ENCODE measurements at regions not wholly inside any gene's neighbourhood (a gene's known extent, or its start where the extent isn't known, plus 50 kb on each side); places are given as distances from the start of the nearest gene placed in this dataset.

GRCh38 chr3:168583977-168584376, 488.3 kb upstream of the GOLIM4 start:
- Histone ChIP-seq H4K20me1 (ENCODE audit: insufficient read depth) (no peaks in the 10 kb centered on the region), H3K4me3 (no peak overlapping the region), H3K4me1 (ENCODE audit: insufficient read depth) (no peaks in the 10 kb centered on the region), H3K79me2 (ENCODE audit: insufficient read depth) (no peaks in the 10 kb centered on the region), H3K27ac (no peak overlapping the region), H2AFZ (no peak overlapping the region), H3K9me3 (ENCODE audit: low read depth) (no peaks in the 10 kb centered on the region), H3K36me3 (ENCODE audit: low read depth) (no peaks in the 10 kb centered on the region), H3K9ac (no peak overlapping the region), H3K27me3 (replicated peaks; ENCODE audit: insufficient read depth) (no peaks in the 10 kb centered on the region; the same call in 1 of the 2 replicates), H3K9me2 (ENCODE audit: insufficient read depth) (no peaks in the 10 kb centered on the region), H3K4me2 (ENCODE audit: unreplicated experiment) (no peak overlapping the region), H3F3A (ENCODE audit: insufficient read depth) (no peaks in the 10 kb centered on the region)
- 36% methylated on average over 3 of the region's 3 CpGs for WGBS, 2 experiments (ENCODE audit: low coverage in 1 of 2, low lambda C conversion rate in 2 of 2, missing lambda C conversion rate in 2 of 2)
- TF ChIP-seq EZH2phosphoT487 (IDR thresholded peaks at IDR 0.05; ENCODE audit: insufficient read depth, low read depth) (no peak), EZH2 (IDR thresholded peaks at IDR 0.05; ENCODE audit: insufficient read depth, poor library complexity, severe bottlenecking) (no peak)
- no peak for DNase-seq
- in situ Hi-C loops (cut with MboI): no loop called here

DNA sequence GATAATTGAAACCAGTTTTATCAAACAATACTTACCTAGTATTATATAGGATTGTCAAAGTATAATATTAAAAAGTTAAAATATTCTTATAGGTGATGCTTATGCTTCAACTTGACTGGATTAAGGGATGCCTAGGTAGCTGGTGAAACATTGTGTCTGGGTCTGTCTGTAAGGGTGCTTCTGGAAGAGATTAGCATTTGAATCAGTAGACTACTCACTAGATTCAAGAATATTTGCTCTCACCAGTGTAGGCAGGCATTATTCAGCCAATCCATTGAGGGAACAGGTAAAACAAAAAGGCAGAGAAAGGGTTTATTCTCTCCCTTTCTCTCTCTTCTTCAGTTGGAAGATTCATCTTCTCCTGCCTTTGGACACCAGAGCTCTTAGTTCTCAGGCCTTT, 486.8 kb upstream of the GOLIM4 start:
- Histone ChIP-seq H3K4me3 (no peak overlapping the region), H3K9ac (no peak overlapping the region), H3K4me1 (ENCODE audit: insufficient read depth) (no peaks in the 10 kb centered on the region), H3K27me3 (replicated peaks; ENCODE audit: insufficient read depth) (no peaks in the 10 kb centered on the region; the same call in 1 of the 2 replicates), H3K9me3 (ENCODE audit: low read depth) (no peaks in the 10 kb centered on the region), H2AFZ (no peak overlapping the region), H4K20me1 (ENCODE audit: insufficient read depth) (no peaks in the 10 kb centered on the region), H3K9me2 (ENCODE audit: insufficient read depth) (no peaks in the 10 kb centered on the region), H3K79me2 (ENCODE audit: insufficient read depth) (no peaks in the 10 kb centered on the region), H3F3A (ENCODE audit: insufficient read depth) (no peaks in the 10 kb centered on the region), H3K27ac (no peak overlapping the region), H3K4me2 (ENCODE audit: unreplicated experiment) (no peak overlapping the region), H3K36me3 (ENCODE audit: low read depth) (no peaks in the 10 kb centered on the region)
- TF ChIP-seq EZH2phosphoT487 (IDR thresholded peaks at IDR 0.05; ENCODE audit: insufficient read depth, low read depth) (no peak), EZH2 (IDR thresholded peaks at IDR 0.05; ENCODE audit: insufficient read depth, poor library complexity, severe bottlenecking) (no peak)
- DNase-seq: no peak
- in situ Hi-C loops (cut with MboI): no loop called here

- 0 to 8% methylated on average over 2 of the region's 2 CpGs for WGBS, 2 experiments (ENCODE audit: low coverage in 1 of 2, low lambda C conversion rate in 2 of 2, missing lambda C conversion rate in 2 of 2)
- TF ChIP-seq EZH2 (IDR thresholded peaks at IDR 0.05; ENCODE audit: insufficient read depth, poor library complexity, severe bottlenecking) (no peak), EZH2phosphoT487 (IDR thresholded peaks at IDR 0.05; ENCODE audit: insufficient read depth, low read depth) (no peak)
Measured at GRCh38 chr3:168581771-168582225, 486.1 kb upstream of the GOLIM4 start.

DNA sequence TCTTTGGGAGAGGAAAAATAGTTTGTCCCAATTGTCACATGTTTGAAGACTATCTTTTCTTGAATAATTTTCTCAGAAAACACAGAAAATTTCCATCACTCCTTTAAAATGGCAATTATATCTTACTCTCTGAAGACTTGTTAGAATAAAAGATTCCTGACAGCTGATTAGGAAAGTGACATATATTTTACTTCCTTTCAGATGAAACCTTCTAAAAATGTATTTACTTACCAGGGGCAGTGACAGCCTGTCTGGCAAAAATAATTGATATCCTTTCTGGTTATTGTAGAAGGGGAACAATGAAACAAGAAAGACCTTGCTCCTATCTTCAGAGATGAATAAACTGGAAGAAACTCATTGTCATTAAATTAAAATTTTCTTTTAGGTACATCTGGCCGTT, 483.3 kb upstream of the GOLIM4 start:
- no peaks in the 10 kb centered on the region for H3K27me3 ChIP-seq (replicated peaks; ENCODE audit: insufficient read depth)
- WGBS, 2 experiments (ENCODE audit: low coverage in 1 of 2, low lambda C conversion rate in 2 of 2, missing lambda C conversion rate in 2 of 2): 48 to 51% methylated on average over 1 of the region's 1 CpG
- no peaks in the 10 kb centered on the region for H3F3A ChIP-seq (ENCODE audit: insufficient read depth)
- H4K20me1 ChIP-seq (ENCODE audit: insufficient read depth): no peaks in the 10 kb centered on the region
- H3K9ac ChIP-seq: no peak overlapping the region
- H3K79me2 ChIP-seq (ENCODE audit: insufficient read depth): no peaks in the 10 kb centered on the region
- no peaks in the 10 kb centered on the region for H3K36me3 ChIP-seq (ENCODE audit: low read depth)
- no peak overlapping the region for H2AFZ ChIP-seq
- no peak for DNase-seq
- H3K4me3 ChIP-seq: no peak overlapping the region
- no peaks in the 10 kb centered on the region for H3K9me3 ChIP-seq (ENCODE audit: low read depth)
- H3K4me1 ChIP-seq (ENCODE audit: insufficient read depth): no peaks in the 10 kb centered on the region
- no peak for TF ChIP-seq EZH2phosphoT487 (IDR thresholded peaks at IDR 0.05; ENCODE audit: insufficient read depth, low read depth)
- no peak for TF ChIP-seq EZH2 (IDR thresholded peaks at IDR 0.05; ENCODE audit: insufficient read depth, poor library complexity, severe bottlenecking)
- no peak overlapping the region for H3K4me2 ChIP-seq (ENCODE audit: unreplicated experiment)
- H3K9me2 ChIP-seq (ENCODE audit: insufficient read depth): no peaks in the 10 kb centered on the region
- H3K27ac ChIP-seq: no peak overlapping the region
- in situ Hi-C loops (cut with MboI): no loop called here

More at GRCh38 chr3:168581771-168582225, 486.1 kb upstream of the GOLIM4 start:
- in situ Hi-C loops (cut with MboI): no loop called here
- Histone ChIP-seq H3K27ac (no peak overlapping the region), H3K9me3 (ENCODE audit: low read depth) (no peaks in the 10 kb centered on the region), H2AFZ (no peak overlapping the region), H3K79me2 (ENCODE audit: insufficient read depth) (no peaks in the 10 kb centered on the region), H3K4me1 (ENCODE audit: insufficient read depth) (no peaks in the 10 kb centered on the region), H4K20me1 (ENCODE audit: insufficient read depth) (no peaks in the 10 kb centered on the region), H3F3A (ENCODE audit: insufficient read depth) (no peaks in the 10 kb centered on the region), H3K9me2 (ENCODE audit: insufficient read depth) (no peaks in the 10 kb centered on the region), H3K9ac (no peak overlapping the region), H3K4me2 (ENCODE audit: unreplicated experiment) (no peak overlapping the region), H3K36me3 (ENCODE audit: low read depth) (no peaks in the 10 kb centered on the region), H3K27me3 (replicated peaks; ENCODE audit: insufficient read depth) (no peaks in the 10 kb centered on the region; the same call in 1 of the 2 replicates), H3K4me3 (no peak overlapping the region)
- DNase-seq: no peak

- 2 to 3% methylated on average over 2 of the region's 2 CpGs for WGBS, 2 experiments (ENCODE audit: low coverage in 1 of 2, low lambda C conversion rate in 2 of 2, missing lambda C conversion rate in 2 of 2)
- DNase-seq: no peak
Measured at GRCh38 chr3:168575750-168576149, 480.0 kb upstream of the GOLIM4 start.

More at GRCh38 chr3:168575750-168576149, 480.0 kb upstream of the GOLIM4 start:
- Histone ChIP-seq H3K9ac (no peak overlapping the region), H2AFZ (no peak overlapping the region), H3K9me3 (ENCODE audit: low read depth) (no peaks in the 10 kb centered on the region), H3K27ac (no peak overlapping the region), H3K4me2 (ENCODE audit: unreplicated experiment) (no peak overlapping the region), H3K4me1 (ENCODE audit: insufficient read depth) (no peaks in the 10 kb centered on the region), H3K4me3 (no peak overlapping the region), H3F3A (ENCODE audit: insufficient read depth) (no peaks in the 10 kb centered on the region), H3K36me3 (ENCODE audit: low read depth) (no peaks in the 10 kb centered on the region), H3K9me2 (ENCODE audit: insufficient read depth) (no peaks in the 10 kb centered on the region), H4K20me1 (ENCODE audit: insufficient read depth) (no peaks in the 10 kb centered on the region), H3K27me3 (replicated peaks; ENCODE audit: insufficient read depth) (no peaks in the 10 kb centered on the region), H3K79me2 (ENCODE audit: insufficient read depth) (no peaks in the 10 kb centered on the region)
- in situ Hi-C loops (cut with MboI): no loop called here
- no peak for TF ChIP-seq EZH2phosphoT487 (IDR thresholded peaks at IDR 0.05; ENCODE audit: insufficient read depth, low read depth)

Measured in GM23248 (cell line).